ENCODE measurements at regions not wholly inside any gene's neighbourhood (a gene's known extent, or its start where the extent isn't known, plus 50 kb on each side); places are given as distances from the start of the nearest gene placed in this dataset.

DNA sequence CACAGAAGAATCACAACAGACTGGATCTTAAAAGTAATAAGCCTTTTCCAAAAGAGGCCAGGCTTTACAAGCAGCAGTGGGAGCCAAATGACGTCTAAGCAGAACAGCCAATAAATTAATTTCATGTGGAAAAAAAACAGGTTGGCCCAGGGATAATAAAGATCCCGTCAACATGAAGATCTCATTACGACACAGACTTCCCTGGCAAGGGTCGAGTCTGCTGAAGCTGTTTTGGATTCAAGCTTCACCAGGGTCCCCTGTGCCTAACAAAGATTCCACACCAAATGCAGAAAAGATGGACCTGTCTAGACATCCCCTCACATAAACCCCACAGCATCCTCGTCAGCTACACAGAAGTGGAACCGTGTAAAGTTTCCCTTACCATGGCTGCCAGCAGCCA is 215.1 kb upstream of the ZNF507 start:
- no peaks in the 10 kb centered on the region for H3K4me1 ChIP-seq (ENCODE audit: control insufficient read depth, low read depth, low read length)
- no peak overlapping the region for H4K8ac ChIP-seq (ENCODE audit: low read depth, low read length)
- no CpG with 5 or more reads among the region's 6 CpGs for WGBS (ENCODE audit: extremely low coverage, insufficient coverage, low lambda C conversion rate)
- H3K23ac ChIP-seq (ENCODE audit: low read length) = no peak overlapping the region
- H2BK15ac ChIP-seq (replicated peaks; ENCODE audit: low read depth) = no peak overlapping the region
- H4K5ac ChIP-seq (ENCODE audit: low read length) = no peak overlapping the region
- no peak overlapping the region for H3K18ac ChIP-seq (ENCODE audit: low read length)
- no peak overlapping the region for H3K56ac ChIP-seq (ENCODE audit: low read length)
- no peaks in the 10 kb centered on the region for H3K36me3 ChIP-seq (ENCODE audit: control insufficient read depth, insufficient read depth, low read length)
- no peak for DNase-seq
- H3K4ac ChIP-seq (ENCODE audit: low read depth, low read length) = no peak overlapping the region
- no peak overlapping the region for H2BK120ac ChIP-seq (ENCODE audit: low read depth, low read length)
- H3K79me2 ChIP-seq (ENCODE audit: control insufficient read depth, insufficient read depth, low read length) = no peaks in the 10 kb centered on the region
- H3K27ac ChIP-seq (ENCODE audit: low read depth, low read length) = no peak overlapping the region
- no peak overlapping the region for H3K4me2 ChIP-seq (ENCODE audit: low read length)
- H3K79me1 ChIP-seq (ENCODE audit: low read length) = no peaks in the 10 kb centered on the region
- no peak overlapping the region for H2AK5ac ChIP-seq (ENCODE audit: low read length)
- H3K9ac ChIP-seq (ENCODE audit: low read length) = no peak overlapping the region
- no peak overlapping the region for H2BK5ac ChIP-seq (ENCODE audit: low read length)
- H3K27me3 ChIP-seq (ENCODE audit: insufficient read depth, low read length, poor library complexity) = no peaks in the 10 kb centered on the region
- H3K4me3 ChIP-seq (ENCODE audit: low read length) = no peak overlapping the region

DNA sequence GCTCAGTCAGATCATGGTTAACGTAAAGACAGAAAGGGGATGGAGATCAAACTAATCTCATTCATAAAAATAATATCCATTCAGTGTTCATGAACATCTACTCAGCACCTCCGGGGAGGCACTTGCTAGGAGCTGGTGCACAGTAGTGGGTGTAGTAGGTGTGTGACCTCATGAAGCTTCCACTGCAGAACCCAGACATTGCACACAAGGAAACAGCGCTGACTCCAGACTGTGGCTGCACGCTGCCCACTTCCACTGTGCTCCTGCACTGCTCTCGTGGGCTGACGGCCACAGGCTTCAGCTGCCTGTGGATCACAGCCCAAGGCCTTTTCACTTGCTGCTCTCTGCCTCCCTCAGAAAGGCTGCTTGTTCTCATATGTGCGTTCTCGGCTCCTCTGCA is 214.4 kb upstream of the ZNF507 start:
- H2BK5ac ChIP-seq (ENCODE audit: low read length) = no peak overlapping the region
- no peaks in the 10 kb centered on the region for H3K4me1 ChIP-seq (ENCODE audit: control insufficient read depth, low read depth, low read length)
- no peak overlapping the region for H2AK5ac ChIP-seq (ENCODE audit: low read length)
- no peak overlapping the region for H3K27ac ChIP-seq (ENCODE audit: low read depth, low read length)
- no peak overlapping the region for H4K5ac ChIP-seq (ENCODE audit: low read length)
- no peaks in the 10 kb centered on the region for H3K79me2 ChIP-seq (ENCODE audit: control insufficient read depth, insufficient read depth, low read length)
- no peaks in the 10 kb centered on the region for H3K36me3 ChIP-seq (ENCODE audit: control insufficient read depth, insufficient read depth, low read length)
- no peak for DNase-seq
- no peak overlapping the region for H3K4ac ChIP-seq (ENCODE audit: low read depth, low read length)
- H3K23ac ChIP-seq (ENCODE audit: low read length) = no peak overlapping the region
- H2BK120ac ChIP-seq (ENCODE audit: low read depth, low read length) = no peak overlapping the region
- H3K4me3 ChIP-seq (ENCODE audit: low read length) = no peak overlapping the region
- WGBS (ENCODE audit: extremely low coverage, insufficient coverage, low lambda C conversion rate) = no CpG with 5 or more reads among the region's 8 CpGs
- H3K9ac ChIP-seq (ENCODE audit: low read length) = no peak overlapping the region
- H3K79me1 ChIP-seq (ENCODE audit: low read length) = no peaks in the 10 kb centered on the region
- H3K4me2 ChIP-seq (ENCODE audit: low read length) = no peak overlapping the region
- no peak overlapping the region for H3K18ac ChIP-seq (ENCODE audit: low read length)
- H4K8ac ChIP-seq (ENCODE audit: low read depth, low read length) = no peak overlapping the region
- H2BK15ac ChIP-seq (replicated peaks; ENCODE audit: low read depth) = no peak overlapping the region
- no peak overlapping the region for H3K56ac ChIP-seq (ENCODE audit: low read length)
- no peaks in the 10 kb centered on the region for H3K27me3 ChIP-seq (ENCODE audit: insufficient read depth, low read length, poor library complexity)

DNA sequence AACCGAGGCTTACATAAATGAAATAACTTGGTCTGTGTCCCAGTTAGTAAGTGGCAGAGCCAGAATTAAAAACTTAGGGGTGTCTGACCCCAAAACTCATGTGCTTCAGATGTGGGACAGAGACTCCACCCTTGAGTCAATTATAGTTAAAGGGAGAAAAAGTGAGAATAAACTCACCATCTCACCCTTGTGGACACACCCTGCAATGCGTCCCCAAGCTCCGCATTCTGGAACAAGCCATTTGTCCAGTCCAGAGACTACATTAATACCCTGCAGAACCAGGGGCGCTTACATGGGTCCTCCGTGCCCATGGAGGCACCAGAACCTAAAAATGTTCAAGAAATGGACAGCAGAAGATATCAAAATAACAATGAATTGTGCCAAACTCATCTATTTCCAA is 207.0 kb upstream of the ZNF507 start:
- no peak overlapping the region for H3K18ac ChIP-seq (ENCODE audit: low read length)
- no peak overlapping the region for H2AK5ac ChIP-seq (ENCODE audit: low read length)
- H3K4me2 ChIP-seq (ENCODE audit: low read length) = no peak overlapping the region
- no peak overlapping the region for H2BK5ac ChIP-seq (ENCODE audit: low read length)
- H2BK120ac ChIP-seq (ENCODE audit: low read depth, low read length) = no peak overlapping the region
- no peaks in the 10 kb centered on the region for H3K79me2 ChIP-seq (ENCODE audit: control insufficient read depth, insufficient read depth, low read length)
- no peak overlapping the region for H3K27ac ChIP-seq (ENCODE audit: low read depth, low read length)
- no CpG with 5 or more reads among the region's 5 CpGs for WGBS (ENCODE audit: extremely low coverage, insufficient coverage, low lambda C conversion rate)
- no peaks in the 10 kb centered on the region for H3K4me1 ChIP-seq (ENCODE audit: control insufficient read depth, low read depth, low read length)
- H3K4me3 ChIP-seq (ENCODE audit: low read length) = no peak overlapping the region
- no peak overlapping the region for H3K23ac ChIP-seq (ENCODE audit: low read length)
- H2BK15ac ChIP-seq (replicated peaks; ENCODE audit: low read depth) = no peak overlapping the region
- DNase-seq = no peak
- H3K27me3 ChIP-seq (ENCODE audit: insufficient read depth, low read length, poor library complexity) = no peaks in the 10 kb centered on the region
- no peak overlapping the region for H4K8ac ChIP-seq (ENCODE audit: low read depth, low read length)
- no peak overlapping the region for H4K5ac ChIP-seq (ENCODE audit: low read length)
- H3K56ac ChIP-seq (ENCODE audit: low read length) = no peak overlapping the region
- no peak overlapping the region for H3K9ac ChIP-seq (ENCODE audit: low read length)
- H3K36me3 ChIP-seq (ENCODE audit: control insufficient read depth, insufficient read depth, low read length) = no peaks in the 10 kb centered on the region
- no peak overlapping the region for H3K4ac ChIP-seq (ENCODE audit: low read depth, low read length)
- no peaks in the 10 kb centered on the region for H3K79me1 ChIP-seq (ENCODE audit: low read length)

DNA sequence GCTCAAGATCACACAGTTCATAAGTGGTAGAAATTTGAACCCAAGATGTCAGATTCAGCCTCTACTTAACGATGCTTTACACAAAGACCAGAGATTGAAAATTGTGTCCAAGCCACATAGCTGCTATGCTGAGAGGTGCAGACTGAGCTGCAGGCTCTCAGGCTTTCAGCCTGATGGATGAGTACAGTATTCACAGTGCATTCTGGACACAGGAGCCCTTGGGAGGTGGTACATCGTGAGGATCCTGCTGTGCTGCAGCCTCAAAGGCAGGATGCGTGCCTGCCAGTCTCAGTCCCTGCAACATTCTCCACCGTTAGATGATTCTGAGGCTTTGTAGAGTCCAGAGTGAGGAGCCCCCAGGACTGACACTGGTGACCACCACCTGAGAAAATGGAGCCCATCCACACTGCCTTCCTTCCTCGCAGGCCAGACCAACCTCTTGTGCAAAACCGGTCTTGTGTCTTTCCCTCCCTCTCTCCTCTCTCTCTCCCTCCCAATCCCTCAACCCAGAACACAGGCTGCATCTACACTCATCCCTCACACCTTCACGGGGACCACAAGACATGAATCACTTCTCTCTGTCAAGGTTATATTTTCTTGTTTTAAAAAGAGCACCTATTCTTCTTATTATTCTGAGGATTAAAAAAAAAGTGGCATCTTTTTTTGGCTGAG is 203.4 kb upstream of the ZNF507 start:
- no peak overlapping the region for H2BK120ac ChIP-seq (ENCODE audit: low read depth, low read length)
- no peaks in the 10 kb centered on the region for H3K27me3 ChIP-seq (ENCODE audit: insufficient read depth, low read length, poor library complexity)
- H2BK5ac ChIP-seq (ENCODE audit: low read length) = no peak overlapping the region
- H3K4me3 ChIP-seq (ENCODE audit: low read length) = no peak overlapping the region
- H3K4ac ChIP-seq (ENCODE audit: low read depth, low read length) = no peak overlapping the region
- H4K8ac ChIP-seq (ENCODE audit: low read depth, low read length) = no peak overlapping the region
- H3K18ac ChIP-seq (ENCODE audit: low read length) = no peak overlapping the region
- no CpG with 5 or more reads among the region's 7 CpGs for WGBS (ENCODE audit: extremely low coverage, insufficient coverage, low lambda C conversion rate)
- H3K9ac ChIP-seq (ENCODE audit: low read length) = no peak overlapping the region
- no peak overlapping the region for H4K5ac ChIP-seq (ENCODE audit: low read length)
- no peaks in the 10 kb centered on the region for H3K4me1 ChIP-seq (ENCODE audit: control insufficient read depth, low read depth, low read length)
- no peaks in the 10 kb centered on the region for H3K36me3 ChIP-seq (ENCODE audit: control insufficient read depth, insufficient read depth, low read length)
- no peaks in the 10 kb centered on the region for H3K79me1 ChIP-seq (ENCODE audit: low read length)
- no peak overlapping the region for H3K23ac ChIP-seq (ENCODE audit: low read length)
- no peaks in the 10 kb centered on the region for H3K79me2 ChIP-seq (ENCODE audit: control insufficient read depth, insufficient read depth, low read length)
- H2AK5ac ChIP-seq (ENCODE audit: low read length) = no peak overlapping the region
- no peak overlapping the region for H3K4me2 ChIP-seq (ENCODE audit: low read length)
- H3K56ac ChIP-seq (ENCODE audit: low read length) = no peak overlapping the region
- no peak overlapping the region for H2BK15ac ChIP-seq (replicated peaks; ENCODE audit: low read depth)
- no peak for DNase-seq
- H3K27ac ChIP-seq (ENCODE audit: low read depth, low read length) = no peak overlapping the region

GRCh38 chr19:32146664-32147063 is 198.7 kb upstream of the ZNF507 start:
- Histone ChIP-seq H3K27ac (ENCODE audit: low read depth, low read length) (no peak overlapping the region), H3K23ac (ENCODE audit: low read length) (no peak overlapping the region), H3K4me2 (ENCODE audit: low read length) (no peak overlapping the region), H3K36me3 (ENCODE audit: control insufficient read depth, insufficient read depth, low read length) (no peaks in the 10 kb centered on the region), H3K4me3 (ENCODE audit: low read length) (no peak overlapping the region), H3K4ac (ENCODE audit: low read depth, low read length) (no peak overlapping the region), H3K79me2 (ENCODE audit: control insufficient read depth, insufficient read depth, low read length) (no peaks in the 10 kb centered on the region), H2BK15ac (replicated peaks; ENCODE audit: low read depth) (no peak overlapping the region), H2BK120ac (ENCODE audit: low read depth, low read length) (no peak overlapping the region), H2BK5ac (ENCODE audit: low read length) (no peak overlapping the region), H4K8ac (ENCODE audit: low read depth, low read length) (no peak overlapping the region), H3K9ac (ENCODE audit: low read length) (no peak overlapping the region), H3K18ac (ENCODE audit: low read length) (no peak overlapping the region), H3K27me3 (ENCODE audit: insufficient read depth, low read length, poor library complexity) (no peaks in the 10 kb centered on the region), H2AK5ac (ENCODE audit: low read length) (no peak overlapping the region), H3K79me1 (ENCODE audit: low read length) (no peaks in the 10 kb centered on the region), H3K56ac (ENCODE audit: low read length) (no peak overlapping the region), H4K5ac (ENCODE audit: low read length) (no peak overlapping the region), H3K4me1 (ENCODE audit: control insufficient read depth, low read depth, low read length) (no peaks in the 10 kb centered on the region)
- DNase-seq = no peak

GRCh38 chr19:32150605-32151004 is 194.8 kb upstream of the ZNF507 start:
- no peak overlapping the region for H3K27ac ChIP-seq (ENCODE audit: low read depth, low read length)
- H3K36me3 ChIP-seq (ENCODE audit: control insufficient read depth, insufficient read depth, low read length) = no peaks in the 10 kb centered on the region
- no peak overlapping the region for H3K4me3 ChIP-seq (ENCODE audit: low read length)
- no peaks in the 10 kb centered on the region for H3K79me2 ChIP-seq (ENCODE audit: control insufficient read depth, insufficient read depth, low read length)
- no peak overlapping the region for H3K56ac ChIP-seq (ENCODE audit: low read length)
- no peak overlapping the region for H3K23ac ChIP-seq (ENCODE audit: low read length)
- no peak overlapping the region for H2AK5ac ChIP-seq (ENCODE audit: low read length)
- no peak overlapping the region for H4K8ac ChIP-seq (ENCODE audit: low read depth, low read length)
- no peak overlapping the region for H3K4me2 ChIP-seq (ENCODE audit: low read length)
- no peaks in the 10 kb centered on the region for H3K79me1 ChIP-seq (ENCODE audit: low read length)
- no peak overlapping the region for H3K18ac ChIP-seq (ENCODE audit: low read length)
- H3K4me1 ChIP-seq (ENCODE audit: control insufficient read depth, low read depth, low read length) = no peaks in the 10 kb centered on the region
- H3K27me3 ChIP-seq (ENCODE audit: insufficient read depth, low read length, poor library complexity) = no peaks in the 10 kb centered on the region
- H3K4ac ChIP-seq (ENCODE audit: low read depth, low read length) = no peak overlapping the region
- H4K5ac ChIP-seq (ENCODE audit: low read length) = no peak overlapping the region
- H2BK5ac ChIP-seq (ENCODE audit: low read length) = no peak overlapping the region
- no peak overlapping the region for H2BK120ac ChIP-seq (ENCODE audit: low read depth, low read length)
- H2BK15ac ChIP-seq (replicated peaks; ENCODE audit: low read depth) = no peak overlapping the region
- no peak overlapping the region for H3K9ac ChIP-seq (ENCODE audit: low read length)
- DNase-seq = no peak

Measured in mesendoderm (in vitro differentiated cells).